HG03135 (cell line): ENCODE measurements at regions not wholly inside any gene's neighbourhood (a gene's known extent, or its start where the extent isn't known, plus 50 kb on each side); places are given as distances from the start of the nearest gene placed in this dataset.

Experiments used
- ATAC-seq: cut with Tn5 transposase; IDR thresholded peaks from one replicate; pipeline ENCODE4 v1.9.1; 2021; ENCODE audit warnings: mild to moderate bottlenecking, moderate library complexity; ENCODE audit not compliant: unreplicated experiment

DNA sequence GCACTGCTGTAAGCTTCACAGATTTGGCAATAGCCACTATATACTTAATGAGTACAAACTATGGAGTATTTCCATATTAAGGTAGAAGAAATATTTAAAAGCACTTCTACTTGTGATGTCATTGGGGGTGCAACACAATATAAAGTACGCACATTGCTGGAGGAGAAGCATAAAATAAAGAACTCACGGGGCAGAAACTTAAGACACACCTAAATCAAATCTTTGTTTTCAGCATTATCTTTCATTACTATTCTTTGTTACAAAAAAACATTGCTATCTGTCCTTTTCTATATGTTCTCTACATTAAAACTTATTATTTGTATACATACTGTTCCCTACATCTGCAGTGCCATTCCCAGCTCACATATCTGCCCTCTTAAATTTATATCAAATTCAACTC is 93.3 kb upstream of the VPREB1 start:
- no peak for ATAC-seq

DNA sequence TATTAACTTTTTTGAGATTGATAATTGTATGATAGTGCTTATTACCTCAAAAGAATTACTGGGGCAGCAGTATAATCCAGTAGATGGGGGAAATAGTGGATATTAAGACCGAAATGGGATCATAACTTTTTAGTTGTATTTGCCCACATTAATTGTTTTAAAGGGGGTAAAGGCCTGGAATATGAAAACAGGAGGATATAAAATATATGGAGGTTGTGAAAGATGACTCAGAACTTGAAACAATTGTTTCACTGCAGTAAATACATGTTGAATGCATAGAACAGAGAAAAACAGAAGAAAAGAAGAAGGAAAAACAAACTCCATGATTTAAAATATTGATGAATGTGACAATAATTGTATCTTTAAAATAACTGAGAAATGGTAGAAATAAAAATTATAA is 94.1 kb upstream of the VPREB1 start:
- ATAC-seq, result no peak

DNA sequence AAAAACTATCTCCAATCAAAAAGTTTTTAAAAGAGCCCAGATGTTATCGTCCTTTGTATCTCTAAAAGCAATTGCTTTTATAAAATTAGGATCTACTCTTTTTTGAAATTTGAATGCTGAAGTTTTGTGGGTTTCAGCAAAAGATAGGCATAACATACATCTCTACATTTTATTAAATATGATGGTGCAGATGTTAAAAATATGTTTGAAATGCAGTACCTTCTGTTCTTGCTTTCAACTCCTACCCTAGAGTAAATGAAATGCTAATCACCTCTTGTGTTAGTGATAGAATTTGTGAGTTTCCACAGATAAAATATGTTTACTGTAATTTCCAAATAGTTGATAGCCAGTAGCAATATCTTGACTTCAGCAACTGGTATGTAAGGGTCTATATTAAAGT is 95.7 kb upstream of the VPREB1 start:
- ATAC-seq, result no peak

DNA sequence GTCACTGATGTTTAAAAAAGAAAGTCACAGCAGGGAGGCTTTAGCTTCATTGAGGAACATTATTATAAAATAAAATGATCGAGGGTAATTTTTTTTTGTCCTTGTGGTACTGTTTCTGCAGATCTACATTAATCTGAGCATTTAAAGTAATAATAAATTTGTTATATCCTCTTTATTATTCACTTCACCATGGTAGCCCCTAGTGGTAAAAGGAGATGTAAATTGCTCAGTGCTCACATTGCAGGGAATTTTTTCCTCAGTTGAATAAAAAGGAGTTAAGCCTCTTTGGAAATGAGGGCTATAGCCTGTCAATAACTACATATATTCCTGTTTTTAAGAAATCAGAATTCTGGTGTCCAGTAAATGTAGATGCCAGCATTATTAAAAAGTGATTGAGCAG is 99.7 kb upstream of the VPREB1 start:
- no peak for ATAC-seq

DNA sequence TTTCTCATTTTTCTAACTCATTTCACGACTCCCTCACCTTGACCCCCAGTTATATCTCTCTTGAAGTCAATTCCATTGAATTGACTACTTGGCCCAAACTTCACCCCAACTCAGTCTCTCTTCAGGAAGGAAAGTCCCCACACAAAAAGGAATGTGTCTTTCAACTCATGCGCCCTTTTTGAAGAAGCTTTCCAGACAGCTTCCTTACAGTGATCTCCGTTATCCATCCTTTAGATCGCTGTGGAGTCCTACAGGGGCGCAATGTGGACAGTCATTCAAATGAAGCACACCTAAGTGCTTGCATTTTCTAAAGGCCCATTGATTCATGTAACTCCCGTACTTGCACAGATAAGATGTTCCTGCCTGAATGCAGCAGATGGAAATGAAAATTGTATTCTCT is 101.1 kb upstream of the VPREB1 start:
- ATAC-seq, result no peak

DNA sequence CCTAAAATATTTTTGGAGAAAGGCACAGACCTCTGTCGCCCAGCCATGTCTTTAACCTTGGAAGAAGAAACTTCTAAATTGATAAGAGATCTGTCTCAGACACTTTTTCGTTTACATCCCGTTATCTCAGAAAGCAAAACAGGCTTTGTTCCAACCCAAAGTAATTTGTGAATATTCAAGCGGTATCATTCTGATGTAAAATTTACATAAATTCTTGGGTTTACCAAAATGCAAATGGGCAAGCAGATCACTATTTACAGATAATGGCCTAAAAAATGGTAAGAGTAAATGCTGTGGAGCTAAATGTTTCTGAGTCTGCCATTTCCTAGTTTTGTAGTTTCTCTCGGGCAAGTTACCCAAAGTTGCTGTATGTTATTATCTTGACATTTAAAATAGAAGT is 101.9 kb upstream of the VPREB1 start:
- no peak for ATAC-seq

DNA sequence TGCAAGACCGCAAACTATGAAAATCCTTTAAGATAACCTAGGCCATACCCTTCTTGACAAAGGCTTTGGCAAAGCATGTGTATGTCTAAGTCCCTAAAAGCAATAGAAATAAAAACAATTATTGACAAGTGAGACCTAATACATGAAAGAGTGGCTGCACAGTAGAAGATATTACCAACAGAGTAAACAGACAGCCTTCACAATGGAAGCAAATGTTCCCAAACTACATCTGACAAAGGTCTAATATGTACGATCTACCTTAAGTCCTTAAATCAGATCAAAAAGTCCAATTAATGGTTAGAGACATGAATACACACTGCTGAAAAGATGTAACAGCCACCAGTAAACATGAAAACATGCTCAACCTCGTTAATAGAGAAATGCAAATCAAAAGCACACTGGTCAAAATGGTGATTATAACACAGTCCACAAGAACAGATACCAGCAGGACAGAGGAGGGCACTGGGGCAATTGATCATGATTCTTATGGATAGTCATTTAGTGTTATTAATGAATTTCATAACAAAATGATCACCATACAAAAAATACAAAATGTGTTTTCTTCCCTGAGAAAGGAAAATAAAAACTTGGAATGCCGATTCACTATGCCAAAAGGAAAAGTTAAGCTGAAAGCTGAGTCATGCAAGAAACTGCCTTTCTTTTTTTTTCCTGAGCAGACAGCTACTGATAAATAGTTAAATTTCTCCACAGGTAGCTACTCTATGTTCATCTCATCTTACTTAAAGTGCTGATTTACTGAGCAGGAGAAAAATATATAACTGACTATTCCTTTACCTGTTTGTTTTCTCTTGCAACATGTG is 102.6 kb upstream of the VPREB1 start:
- no peak for ATAC-seq

DNA sequence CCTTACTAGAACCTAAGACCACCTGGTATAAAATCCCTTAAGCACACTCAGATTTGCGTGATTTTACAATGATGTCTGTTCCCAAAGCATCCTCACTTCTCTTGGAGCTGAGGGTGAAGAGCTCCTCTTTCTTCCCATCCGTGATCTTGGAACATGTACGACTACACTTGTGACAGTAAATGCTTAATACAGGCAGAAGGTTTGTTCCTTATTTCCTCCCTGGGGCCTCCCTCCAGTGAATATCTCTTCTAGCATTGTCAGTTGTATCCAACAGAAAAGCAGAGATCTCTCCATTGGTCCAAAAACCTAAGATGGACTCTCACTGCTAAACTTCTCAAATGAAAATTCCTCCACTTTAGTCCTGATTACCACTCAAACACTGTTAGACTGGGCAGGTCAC is 103.6 kb upstream of the VPREB1 start:
- no peak for ATAC-seq

DNA sequence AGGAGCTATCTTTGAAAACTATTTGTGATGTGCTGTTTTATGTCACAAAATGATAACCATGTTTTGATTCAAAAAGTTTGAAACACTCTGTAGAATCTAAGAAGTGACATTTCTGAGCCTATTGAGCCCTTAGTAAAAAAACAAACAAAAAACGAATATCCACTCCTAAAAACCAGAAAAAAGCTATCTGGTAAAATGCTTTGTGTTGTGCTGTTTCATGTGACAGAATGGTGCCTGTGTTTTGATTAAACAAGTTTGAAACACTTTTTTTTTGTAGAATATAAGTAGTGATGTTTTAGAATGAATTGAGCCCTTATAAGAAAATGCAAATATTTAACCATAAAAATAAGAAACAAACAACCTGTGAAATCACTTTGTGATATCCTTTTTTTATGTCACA is 105.2 kb upstream of the VPREB1 start:
- no peak for ATAC-seq

DNA sequence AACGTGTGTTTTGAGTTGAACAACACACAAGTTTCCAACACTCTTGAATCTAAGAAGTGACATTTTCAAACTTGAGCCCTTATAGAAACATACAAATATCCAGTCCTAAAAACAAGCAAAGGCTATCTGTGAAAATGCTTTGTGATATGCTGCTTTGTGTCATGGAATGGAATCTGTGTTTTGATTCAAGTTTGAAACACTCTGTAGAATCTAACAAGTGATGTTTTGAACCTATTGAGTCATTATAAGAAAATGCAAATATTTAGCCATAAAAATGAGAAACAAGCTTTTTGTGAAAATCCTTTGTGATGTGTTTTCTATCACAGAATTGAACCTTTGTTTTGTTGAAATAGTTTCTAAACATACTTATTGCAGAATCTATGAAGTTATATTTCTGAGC is 105.7 kb upstream of the VPREB1 start:
- no peak for ATAC-seq

DNA sequence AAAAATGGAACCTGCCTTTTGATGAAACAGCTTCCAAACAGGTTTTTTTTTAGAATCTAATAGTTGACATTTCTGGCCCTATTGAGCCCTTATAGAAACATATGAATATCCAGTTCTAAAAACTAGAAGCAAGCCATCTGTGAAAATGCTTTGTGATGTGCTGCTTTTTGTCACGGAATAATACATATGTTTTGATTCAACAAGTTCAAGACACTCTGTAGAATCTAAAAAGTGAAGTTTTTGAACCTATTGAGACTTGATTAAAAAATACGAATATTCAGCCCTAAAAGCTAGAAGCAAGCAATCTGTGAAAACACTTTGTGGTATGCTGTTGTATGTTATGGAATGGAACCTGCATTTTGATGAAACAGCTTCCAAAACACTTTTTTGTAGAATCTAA is 106.7 kb upstream of the VPREB1 start:
- ATAC-seq, result no peak

DNA sequence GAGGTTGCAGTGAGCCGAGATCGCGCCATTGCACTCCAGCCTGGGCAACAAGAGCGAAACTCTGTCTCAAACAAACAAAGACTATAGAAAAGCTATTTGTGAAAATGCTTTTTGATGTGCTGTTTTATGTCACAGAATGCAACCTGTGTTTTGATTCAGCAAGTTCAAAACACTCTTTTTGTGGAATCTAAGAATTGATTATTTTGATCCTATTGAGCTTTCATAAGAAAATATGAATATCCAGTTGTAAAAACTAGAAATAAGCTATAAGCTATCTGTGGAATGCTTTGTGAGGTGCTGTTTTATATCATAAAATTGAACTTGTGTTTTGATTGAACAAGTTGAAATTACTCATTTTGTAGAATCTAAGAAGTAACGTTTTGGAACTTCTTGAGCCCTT is 110.7 kb upstream of the VPREB1 start:
- no peak for ATAC-seq

DNA sequence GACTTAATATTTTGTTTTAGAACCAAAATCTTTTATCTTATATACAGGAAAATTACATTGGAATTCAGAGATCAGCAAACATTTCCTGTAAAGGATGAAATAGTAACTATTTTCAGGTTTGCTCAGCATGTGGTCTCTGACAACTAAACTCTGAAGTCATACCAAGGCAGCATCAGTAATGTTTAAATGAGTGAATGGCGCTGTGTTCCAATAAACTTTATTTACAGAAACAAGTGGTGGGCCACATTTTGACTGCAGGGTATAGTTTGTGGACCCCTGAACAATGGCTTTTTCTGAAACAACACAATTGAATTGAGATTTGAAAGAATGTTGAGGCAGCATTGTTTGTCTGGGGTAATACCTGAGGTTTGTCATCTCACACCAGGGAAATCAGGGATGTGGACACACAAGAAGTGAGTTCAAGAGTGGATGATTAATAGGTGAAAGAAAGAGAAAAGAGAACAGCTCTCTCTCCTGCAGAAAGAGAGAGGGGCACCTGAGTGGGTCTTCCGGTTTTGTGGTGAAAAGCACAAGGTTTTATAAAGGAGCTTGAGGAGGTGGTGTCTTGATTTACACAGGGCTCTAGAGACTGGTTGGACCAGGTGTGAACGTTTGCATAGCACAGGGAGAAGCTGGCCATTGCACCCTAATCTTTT is 113.5 kb upstream of the VPREB1 start:
- ATAC-seq, result no peak

DNA sequence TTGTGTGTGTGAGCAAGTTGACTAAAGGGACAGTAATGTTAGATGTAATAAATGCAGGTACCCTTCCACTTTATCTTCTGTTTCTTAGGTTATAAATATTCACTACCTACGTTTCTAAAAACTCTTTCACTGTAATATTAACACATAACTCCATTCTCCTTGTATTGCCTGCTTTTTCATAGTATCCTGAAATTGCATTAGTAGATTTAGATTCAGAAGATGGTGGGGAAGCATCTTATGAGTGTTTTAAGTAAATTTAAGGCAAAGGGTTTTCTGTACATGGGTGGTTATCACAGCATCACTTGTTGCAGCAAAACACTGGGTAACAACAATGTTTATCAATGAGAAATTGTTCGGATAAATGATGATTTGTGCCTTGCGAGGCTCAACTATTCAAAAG is 115.2 kb upstream of the VPREB1 start:
- ATAC-seq, result no peak

DNA sequence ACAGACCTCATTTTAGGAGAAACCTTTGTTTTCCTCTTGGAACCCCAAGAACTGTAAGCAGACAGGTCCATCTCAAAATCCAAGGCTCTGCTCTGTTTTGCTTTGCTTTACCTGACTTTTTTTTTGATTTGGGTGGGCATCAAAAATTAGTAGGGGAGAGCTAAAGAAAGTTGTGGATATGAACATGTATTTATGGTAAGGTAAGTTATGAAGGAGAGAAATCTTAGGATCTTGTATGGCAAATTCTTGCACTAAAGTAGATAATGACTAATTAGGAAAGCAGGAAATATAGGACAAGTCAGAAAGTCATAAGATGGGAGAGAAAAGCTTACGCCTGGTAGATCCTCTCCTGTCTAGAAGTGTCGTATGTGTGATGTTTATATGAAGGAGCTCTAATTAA is 116.1 kb upstream of the VPREB1 start:
- ATAC-seq, result no peak

DNA sequence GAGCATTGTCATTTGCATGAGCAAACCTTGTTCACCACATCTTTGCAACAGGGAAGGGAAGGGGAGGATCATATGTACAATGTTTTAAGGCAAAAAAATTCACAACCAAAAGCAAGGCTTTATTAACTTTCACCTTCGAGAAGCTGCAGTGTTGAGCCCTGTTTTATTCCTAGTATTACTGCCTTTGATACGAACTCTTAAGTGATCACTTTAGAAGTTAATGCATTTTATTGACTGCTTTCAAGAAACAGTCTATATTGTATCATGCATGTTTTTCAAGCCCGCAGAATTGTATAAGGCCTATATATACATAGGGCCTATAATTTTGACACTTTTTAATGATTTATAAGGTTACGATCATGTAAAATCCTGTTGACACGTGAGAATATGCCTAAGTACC is 117.5 kb upstream of the VPREB1 start:
- no peak for ATAC-seq

DNA sequence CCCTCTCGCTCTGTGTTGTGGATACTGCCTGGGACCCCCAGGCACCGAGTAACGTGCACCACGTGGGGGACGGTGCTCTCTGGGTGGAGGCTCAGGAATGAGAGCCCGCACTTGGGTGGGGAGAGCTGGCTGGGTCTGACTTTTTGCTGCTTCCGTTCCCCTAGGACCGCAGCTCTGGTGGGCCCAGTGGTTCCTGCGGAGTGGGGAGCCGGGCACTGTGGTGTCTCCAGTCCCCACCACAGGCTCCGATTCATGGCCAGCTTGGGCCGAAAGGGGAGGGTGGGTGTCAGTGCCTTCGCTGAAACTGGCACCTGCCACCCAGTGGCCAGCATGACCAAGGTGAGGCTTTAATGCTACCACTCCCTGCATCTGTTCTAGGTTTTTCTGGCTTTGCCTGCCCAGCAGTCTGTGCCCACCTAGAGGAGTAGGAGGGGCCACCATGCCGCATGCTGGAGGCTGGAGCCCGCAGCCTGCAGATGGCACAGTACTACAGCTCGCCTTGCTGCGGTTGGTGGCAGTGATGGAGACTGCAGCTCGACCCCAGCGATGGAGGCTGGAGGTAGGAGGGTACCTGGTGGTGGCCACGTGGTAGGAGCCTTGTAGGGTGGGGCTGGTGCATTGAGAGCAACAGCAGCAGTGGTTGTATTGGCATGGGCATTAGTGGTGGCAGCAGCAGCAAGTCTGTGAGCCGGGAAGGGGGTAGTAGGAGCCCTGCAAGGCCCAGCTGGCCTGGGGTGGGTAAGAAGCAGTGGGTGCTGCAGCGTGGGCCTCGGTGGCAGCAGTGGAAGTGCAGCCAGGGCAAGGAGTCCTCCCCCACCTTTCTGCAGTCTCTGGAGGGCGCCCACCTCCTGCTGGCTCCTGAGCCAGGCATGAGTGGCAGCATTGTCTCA is 118.8 kb upstream of the VPREB1 start:
- no peak for ATAC-seq

DNA sequence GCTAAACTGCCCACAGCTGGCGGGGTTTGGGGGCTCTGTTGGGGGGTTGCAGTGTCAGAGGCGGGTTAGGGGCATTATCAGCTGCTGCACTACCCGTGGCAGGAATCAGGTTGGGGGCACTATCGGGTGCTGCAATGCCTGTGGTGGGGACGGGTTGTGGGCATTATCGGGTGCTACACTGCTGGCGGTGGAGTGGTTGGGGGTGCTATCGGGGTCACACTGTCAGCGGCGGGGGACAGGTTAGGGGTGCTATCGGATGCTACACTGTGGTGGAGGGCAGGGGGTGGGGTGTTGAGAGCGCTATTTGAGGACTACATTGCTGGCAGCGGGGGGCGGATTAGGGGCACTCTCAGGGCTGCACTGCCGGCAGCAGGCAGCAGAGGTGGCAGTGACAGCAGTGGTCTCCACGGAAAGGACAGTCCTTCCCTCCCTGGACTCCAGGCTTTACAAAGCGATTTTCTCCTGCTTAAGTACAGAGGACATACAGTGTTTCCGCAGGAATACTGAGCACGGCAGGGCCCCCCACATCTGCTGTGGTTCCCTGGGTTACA is 119.5 kb upstream of the VPREB1 start:
- ATAC-seq, result no peak

DNA sequence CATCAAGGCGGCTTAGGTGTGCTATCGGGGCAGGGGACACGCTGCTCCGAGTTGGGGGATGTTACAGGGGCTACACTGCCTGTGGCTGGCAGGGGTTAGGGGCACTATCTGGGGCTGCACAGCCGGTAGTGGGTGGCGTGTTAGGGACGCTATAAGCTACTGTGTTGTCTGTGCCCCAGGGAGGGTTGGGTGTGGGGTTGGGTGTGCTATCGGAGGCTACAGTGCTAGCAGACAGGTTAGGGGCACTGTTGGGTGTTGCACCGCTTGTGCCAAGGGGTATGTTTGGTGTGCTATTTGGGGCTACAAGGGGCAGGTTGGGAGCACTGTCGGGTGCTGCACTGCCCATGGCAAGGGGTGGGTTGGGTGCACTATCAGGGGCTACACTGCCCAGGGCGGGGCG is 120.2 kb upstream of the VPREB1 start:
- ATAC-seq, result no peak

DNA sequence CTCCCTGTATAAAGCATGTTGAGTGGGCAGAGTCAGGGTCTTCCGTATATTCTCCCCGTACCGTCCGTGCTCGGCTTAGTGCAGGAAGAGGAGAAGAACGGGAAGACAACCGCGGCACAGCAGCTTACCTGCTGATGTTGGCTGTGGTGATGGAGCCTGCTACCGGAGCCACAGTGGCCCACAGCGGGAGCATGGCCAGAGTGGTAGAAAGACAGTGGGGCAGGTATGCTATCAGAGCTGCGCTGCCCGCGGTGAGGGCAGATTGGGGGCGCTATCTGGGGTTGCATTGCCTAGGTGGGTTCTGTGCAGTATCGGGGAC is 120.7 kb upstream of the VPREB1 start:
- ATAC-seq, result no peak

DNA sequence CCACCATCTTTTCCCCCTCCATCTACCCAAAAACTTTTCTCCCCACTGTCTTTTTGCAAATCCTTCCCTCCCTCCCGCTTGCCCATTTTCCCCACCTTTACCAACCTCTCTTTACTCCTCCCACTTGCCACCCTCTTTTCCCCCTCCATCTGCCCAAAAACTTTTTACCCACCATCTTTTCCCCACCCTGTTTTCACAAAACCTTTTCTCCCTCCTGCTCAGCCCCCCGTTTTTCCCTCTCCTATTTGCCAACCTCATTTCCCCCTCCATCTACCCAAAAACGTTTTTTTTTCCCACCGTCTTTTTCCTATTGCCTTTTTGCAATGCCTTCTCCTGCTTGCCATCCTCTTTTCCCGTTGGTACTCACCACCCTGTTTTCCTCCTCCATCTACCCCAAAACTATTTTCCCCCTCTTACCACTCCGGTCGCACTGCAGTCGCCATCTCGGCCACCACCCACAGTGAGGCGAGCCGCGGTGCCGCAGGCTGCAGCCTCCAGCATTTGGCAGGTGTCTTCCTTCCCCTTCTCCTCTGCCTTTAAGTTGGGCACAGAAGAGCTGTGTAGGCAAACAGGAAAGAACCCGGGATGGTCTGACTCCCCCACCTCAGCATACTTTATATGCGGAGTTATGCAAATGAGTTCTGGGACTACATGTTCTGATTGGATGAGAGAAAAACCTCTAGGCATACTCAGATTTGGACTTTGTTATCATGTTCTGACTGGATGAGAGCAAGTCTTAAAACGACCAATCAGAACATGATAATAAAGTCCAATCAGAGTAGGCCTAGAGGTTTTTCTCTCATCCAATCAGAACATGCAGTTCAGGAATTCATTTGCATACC is 121.2 kb upstream of the VPREB1 start:
- no peak for ATAC-seq
